Dedifferentiated amniotic fluid mesenchymal stem cell (primary cell): ENCODE measurements at regions not wholly inside any gene's neighbourhood (a gene's known extent, or its start where the extent isn't known, plus 50 kb on each side); places are given as distances from the start of the nearest gene placed in this dataset.
"Not testable (repeated sequence)": the region's sequence is repeated elsewhere in the genome, so short reads cannot be mapped to it uniquely, and the experiment has no call there.

Experiments used
- DNase-seq: peaks from one replicate; pipeline ENCODE4 v3.0.0-alpha.2; 2016; ENCODE audit errors: extremely low spot score

DNA sequence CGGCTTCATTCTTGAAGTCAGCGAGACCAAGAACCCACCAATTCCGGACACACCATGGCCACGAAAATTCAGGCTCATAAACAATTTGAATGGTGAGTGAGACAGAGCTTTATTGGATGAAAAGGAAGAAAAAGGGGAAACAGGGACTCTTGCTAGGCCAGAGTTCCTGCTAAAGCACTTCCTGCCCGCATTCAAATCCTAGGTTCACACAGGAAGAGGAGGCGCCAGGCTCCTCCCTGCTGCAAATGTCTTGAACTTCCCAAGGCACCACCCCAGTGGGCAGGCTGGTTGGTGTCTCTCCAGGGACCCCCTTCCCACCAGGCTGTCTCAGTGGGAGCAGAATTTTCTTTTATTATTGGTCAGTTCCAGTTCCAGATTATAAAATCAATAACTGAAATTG, 121.2 kb downstream of the FSCB start:
- no peak for DNase-seq

DNA sequence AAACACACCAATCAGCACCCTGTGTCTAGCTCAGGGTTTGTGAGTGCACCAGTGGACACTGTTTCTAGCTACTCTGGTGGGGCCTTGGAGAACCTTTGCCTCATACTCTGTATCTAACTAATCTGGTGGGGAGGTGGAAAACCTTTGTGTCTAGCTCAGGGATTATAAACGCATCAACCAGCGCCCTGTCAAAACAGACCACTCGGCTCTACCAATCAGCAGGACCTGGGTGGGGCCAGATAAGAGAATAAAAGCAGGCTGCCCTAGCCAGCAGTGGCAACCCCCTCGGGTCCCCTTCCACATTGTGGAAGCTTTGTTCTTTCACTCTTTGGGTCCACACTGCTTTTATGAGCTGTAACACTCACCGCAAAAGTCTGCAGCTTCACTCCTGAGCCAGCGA, 121.8 kb downstream of the FSCB start:
- DNase-seq: not testable (repeated sequence)

DNA sequence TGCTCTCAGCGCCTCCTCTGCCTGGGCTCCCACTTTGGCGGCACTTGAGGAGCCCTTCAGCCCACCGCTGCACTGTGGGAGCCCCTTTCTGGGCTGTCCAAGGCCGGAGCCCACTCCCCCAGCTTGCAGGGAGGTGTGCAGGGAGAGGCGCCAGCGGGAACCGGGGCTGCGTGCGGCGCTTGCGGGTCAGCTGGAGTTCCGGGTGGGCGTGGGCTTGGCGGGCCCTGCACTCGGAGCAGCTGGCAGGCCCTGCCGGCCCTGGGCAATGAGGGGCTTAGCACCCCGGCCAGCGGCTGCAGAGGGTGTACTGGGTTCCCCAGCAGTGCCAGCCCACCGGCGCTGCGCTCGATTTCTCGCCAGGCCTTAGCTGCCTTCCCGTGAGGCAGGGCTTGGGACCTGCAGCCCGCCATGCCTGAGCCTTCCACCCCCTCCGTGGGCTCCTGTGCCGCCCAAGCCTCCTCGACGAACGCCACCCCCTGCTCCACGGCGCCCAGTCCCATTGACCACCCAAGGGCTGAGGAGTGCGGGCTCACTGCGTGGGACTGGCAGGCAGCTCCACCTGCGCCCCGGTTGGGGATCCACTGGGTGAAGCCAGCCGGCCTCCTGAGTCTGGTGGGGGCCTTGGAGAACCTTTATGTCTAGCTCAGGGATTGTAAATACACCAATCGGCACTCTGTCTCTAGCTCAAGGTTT, 122.3 kb downstream of the FSCB start:
- DNase-seq: not testable (repeated sequence)

DNA sequence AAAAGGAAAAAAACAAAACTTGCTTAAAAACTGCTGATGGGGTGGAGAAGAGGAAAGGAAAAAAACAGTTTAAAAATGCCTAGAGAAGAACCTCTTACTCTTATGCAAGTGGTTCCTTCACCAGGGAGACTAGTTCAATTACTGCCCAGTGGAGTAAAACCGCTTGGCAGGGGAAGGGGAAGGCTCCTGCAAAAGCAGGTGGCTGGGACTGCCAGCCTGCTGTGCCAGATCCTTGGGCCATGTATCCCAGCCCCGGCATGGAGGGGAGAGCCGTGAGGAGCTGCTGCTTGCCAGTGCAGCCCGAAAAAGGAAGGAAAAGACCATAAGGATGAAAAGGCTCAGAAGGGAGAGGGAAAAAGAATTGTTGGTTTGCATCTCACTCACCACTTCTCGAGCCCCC, 123.0 kb downstream of the FSCB start:
- no peak for DNase-seq

DNA sequence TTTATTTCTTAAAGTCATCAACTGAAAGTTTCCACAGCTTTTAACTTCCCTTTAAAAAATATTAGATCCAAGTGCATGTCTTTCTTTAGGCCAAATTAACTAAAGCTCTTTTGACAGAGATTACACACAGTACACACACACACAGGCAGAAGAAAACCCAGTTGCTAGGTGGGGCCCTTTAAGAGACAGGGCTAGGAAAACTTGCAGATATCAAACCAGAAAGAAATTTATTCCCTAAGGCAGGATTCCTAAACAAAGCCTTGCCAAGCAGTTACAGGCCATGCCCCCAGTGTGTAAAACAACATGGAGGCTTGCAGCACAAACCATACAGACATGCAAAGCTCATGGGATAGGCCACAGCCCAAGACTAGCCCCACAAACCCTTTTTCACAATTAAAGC, 123.4 kb downstream of the FSCB start:
- DNase-seq: no peak

DNA sequence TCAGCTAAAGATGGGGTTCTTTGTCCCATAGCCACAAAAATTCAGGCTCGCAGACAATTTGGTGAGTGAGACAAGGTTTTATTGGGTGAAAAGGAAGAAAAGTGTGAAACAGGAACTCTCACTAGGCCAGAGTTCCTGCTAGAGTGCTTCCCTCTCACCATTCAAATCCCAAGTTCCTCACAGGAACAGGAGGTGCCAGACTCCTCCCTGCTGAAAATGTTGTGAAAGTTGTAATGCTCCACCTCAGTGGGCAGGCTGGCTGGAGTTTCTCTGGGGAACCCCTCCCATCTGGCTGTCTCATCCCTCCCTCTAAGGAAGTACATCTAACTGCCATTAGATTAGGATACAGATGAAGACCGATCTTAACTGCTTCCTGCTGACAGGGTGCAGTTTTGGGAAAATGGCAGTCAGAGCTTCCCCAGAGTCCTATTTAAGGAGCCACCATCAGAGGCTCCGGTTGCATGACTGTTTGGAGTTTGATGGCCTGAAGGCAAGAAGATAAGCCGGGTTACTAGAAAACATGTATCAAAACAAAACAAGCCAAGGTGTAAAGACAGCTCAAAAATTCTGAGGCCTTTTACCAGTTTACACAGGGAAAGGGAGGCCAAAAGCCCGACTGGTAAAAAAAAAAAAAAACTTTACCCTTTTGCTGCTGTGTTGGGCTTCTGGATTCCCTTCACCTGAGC, 127.6 kb downstream of the FSCB start:
- DNase-seq: no peak

DNA sequence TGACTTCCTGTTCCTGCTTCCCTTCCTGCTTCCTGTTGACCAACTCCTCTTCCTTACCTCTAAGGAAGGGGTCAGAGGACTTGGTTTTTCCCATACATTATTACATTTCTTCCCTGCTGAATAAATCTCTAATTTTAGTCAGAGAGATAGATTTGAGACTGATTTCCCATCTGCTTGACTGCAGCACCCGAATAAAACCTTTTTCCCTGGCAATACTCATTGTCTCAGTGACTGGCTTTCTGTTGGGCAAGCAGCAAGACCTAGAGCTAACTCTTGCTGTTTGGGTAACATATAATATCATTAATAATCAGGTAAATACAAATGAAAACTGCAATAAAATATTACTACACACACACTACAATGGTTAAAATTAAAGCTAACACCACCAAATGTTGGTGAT, 132.2 kb downstream of the FSCB start:
- no peak for DNase-seq

DNA sequence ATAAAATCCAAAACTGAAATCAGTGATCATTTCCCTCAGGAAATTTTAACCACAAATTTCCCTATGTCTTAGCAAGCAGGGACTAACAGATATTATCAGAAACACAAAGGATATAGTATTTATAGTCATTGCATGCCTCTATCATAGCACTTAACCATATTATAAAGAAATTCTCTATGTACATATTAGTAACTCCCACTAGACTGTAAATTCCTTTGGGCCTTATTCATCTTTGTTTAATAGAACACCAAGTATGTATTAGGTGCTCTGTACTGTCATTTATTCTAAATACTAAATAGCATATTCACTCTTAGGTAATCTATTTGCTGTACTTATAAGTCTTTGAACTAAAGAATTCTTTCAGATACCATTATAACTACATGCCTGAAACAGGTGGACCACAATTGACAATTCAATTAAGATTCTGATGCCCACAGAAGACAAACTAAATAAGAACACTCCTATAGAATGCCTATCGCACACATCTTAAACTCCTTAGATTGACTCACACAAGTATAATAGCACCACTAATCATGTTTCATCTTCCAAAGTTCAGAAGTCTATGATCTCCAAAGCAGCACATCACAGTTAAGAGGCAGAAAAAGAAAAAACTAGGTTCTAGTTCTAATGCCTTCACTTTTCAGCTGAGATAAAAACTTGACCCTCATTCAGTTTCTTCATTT, 134.1 kb downstream of the FSCB start:
- no peak for DNase-seq

DNA sequence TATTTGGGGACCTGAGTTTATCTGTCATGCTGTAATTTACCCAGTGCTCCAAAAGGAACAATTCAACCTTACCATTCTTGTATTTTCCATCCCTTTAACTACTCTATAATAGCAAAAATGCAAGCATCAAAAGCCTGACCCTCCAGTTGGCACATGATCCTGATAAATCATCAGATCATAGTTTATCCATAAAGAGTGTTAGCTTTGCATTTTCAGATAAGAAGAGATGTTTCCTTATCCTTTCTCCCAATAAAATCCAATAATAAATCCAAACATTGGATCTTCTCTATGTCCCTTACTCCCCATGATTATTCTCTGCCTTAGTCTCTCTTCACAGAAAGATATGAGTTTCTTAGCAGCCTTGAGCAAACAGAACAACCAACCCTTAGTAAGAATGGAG, 134.9 kb downstream of the FSCB start:
- DNase-seq: no peak

DNA sequence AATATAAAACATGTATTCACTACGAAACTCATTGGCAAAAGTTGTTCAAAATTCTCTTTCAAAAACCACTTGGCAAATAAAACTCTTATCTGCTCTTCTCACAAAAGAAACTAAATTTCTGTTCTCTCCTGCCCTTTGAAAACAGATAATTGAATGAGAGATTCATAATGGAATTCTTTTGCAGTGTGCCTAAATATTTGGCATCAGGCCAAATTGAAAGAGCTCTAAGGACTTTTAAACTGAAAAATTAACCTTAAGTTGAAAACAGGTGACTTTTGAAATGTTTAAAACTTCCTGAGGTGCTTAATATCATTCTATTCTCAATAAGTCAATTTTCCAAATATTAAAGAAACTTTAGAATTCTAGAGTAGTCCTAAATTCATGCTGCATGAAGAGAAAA, 136.4 kb downstream of the FSCB start:
- DNase-seq: no peak

DNA sequence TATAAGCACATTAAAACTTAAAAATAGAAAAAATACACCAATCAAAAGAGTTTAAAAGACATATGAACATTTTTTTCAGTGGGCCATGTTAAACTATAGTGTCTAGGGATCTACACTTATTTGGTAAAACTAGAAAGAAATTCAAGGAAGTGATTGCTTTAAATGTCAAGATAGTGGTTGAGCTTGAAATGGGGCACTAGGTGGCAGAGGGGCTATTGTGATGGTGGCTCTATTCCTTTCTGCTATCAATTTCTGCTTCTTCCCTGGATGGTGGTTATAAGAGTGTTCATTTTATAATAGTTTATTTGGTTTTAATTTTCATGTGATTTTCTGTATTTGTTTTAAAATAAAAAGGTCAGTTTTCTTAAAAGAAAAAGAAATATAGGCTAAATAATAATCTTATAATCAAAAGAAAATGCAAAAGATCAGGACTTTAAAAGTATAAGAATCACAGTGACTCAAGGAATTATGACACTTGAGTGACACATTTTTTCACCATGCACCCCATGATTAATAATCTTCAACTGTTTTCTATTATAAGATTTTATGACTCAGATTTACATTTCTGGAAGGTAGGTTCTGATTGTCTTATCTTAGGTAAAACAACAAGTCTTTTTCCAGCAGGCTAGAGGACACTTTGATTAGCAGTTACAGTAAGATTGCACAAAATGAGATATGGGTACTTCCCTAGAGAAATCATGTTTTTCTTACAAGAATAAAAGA, 137.5 kb downstream of the FSCB start:
- no peak for DNase-seq

DNA sequence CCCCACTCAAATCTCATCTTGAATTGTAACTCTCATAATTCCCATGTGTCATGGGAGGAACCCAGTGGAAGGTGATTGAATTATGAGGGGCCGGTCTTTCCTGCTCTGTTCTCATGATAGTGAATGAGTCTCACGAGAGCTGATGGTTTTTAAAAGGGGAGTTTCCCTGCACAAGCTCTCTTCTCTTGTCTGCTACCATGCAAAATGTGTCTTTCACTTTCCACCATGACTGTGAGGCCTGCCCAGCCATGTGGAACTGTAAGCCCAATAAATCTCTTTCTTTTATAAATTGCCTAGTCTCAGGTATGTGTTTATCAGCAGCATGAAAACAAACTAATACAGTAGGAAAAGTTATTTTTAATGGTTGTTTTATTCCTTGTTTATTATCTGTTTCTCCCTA, 146.0 kb downstream of the FSCB start:
- no peak for DNase-seq

DNA sequence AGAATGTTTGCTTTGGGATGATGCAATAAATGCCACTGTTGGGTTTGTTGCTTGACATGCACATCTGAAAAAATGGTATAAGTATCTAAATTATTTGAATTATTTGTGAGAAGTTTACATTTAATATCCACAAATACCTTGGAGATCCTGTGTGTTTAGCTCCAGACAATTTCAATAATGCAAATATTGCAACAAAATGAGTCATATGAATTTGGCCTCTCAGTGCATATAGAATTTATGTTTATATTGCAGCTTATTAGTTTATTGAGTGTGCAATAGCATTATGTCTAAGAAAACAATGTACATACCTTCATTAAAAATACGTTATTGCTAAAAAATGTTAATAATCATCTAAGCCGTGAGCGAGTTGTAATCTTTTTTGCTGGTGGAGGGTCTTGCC, 153.3 kb downstream of the FSCB start:
- no peak for DNase-seq

DNA sequence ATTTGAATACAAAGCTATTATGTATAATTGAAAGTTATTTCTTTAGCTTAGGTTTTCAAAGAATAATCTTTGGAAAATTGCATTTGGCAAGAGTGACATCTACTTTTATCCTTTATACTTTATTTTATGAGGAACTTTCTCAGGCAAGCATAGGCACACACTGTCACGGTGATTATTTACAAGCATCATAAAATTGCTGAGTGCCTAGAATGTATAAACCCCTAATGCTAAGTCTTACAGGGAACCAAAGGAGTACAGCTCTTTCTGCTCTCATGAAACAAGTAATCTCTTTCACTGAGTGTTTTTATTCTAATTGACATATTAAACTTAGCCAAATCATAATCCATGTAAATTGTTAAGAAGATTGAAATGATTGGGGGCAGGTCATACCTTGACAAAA, 154.9 kb downstream of the FSCB start:
- DNase-seq: no peak

DNA sequence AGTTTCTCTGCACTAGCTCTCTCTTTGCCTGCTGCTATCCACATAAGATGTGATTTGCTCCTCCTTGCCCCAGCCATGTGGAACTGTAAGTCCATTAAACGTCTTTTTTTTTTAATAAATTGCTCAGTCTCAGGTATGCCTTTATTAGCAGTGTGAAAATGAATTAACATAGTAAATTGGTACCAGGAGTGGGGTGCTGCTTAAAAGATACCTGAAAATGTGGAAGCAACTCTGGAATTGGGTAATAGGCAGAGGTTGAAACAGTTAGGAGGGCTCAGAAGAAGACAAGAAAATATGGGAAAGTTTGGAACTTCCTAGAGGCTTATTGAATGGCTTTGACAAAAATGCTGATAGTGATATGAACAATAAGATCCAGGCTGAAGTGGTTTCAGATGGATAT, 159.8 kb downstream of the FSCB start:
- no peak for DNase-seq

DNA sequence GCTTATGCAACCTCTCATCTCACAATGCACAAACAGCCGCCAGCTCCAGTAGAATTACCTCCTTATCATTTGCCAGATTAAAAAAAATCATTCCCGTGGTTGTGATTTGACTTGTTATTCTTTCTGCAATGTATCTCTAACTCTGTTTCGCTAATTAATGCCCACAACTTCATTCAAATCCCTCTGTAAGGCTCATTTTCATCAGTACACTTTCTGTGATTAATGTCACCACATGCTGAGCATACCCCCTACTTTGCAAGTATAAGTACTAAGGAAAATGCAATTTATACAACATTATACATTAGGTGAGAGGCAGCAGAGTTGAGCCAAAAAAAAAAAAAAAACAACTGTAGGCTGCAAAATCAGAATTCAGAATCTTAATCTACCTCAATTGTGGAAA, 166.0 kb downstream of the FSCB start:
- no peak for DNase-seq

DNA sequence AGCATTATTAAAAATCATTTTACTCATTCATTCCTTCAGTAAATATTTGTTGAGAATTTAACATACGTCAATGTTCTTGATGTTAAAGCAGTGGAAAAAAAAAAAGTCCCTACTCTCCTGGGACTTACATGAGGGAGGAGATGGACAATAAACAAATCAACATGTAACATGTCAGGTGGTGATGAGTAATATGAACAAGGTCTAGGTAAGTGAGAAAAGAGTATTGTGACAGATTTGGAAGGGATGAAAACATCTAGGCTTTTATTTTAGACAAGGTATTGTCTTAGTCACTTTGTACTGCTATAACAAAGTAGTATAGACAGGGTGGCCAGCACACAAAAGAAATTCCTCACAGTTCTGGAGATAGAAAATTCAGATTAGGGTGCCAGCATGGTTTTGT, 167.2 kb downstream of the FSCB start:
- no peak for DNase-seq

DNA sequence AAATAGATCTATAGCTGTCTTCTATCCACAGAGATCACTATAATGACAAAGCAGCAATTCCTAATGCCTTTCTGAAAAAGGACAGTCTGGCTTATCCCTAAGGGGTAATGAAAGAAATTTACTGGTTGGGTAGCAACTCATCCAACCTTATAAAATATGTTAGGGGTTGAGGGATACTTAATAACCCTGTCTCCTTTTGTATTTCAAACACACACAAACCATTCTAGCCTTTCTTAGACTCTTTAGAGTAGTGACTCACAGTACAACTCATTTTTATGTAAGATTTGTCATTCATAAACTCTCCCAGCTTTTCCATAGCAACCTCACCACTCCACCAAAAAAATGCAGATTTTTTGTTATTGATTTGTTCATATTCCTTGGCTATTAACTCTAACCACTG, 167.9 kb downstream of the FSCB start:
- no peak for DNase-seq

DNA sequence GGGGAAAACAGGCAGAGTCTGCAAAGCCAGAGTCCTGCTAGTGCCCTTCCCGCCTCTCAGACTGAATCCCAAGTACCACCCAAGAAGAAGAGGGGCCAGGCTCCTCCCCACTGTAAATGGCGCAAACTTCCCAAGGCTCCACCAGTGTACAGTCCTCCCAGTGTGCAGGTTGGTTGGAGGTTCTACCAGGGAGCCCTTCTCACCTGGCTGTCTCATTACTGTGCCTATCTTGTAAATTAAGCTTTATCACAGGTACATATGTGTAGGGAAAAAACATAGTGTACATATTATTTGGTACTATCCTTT, 189.7 kb downstream of the FSCB start:
- no peak for DNase-seq

DNA sequence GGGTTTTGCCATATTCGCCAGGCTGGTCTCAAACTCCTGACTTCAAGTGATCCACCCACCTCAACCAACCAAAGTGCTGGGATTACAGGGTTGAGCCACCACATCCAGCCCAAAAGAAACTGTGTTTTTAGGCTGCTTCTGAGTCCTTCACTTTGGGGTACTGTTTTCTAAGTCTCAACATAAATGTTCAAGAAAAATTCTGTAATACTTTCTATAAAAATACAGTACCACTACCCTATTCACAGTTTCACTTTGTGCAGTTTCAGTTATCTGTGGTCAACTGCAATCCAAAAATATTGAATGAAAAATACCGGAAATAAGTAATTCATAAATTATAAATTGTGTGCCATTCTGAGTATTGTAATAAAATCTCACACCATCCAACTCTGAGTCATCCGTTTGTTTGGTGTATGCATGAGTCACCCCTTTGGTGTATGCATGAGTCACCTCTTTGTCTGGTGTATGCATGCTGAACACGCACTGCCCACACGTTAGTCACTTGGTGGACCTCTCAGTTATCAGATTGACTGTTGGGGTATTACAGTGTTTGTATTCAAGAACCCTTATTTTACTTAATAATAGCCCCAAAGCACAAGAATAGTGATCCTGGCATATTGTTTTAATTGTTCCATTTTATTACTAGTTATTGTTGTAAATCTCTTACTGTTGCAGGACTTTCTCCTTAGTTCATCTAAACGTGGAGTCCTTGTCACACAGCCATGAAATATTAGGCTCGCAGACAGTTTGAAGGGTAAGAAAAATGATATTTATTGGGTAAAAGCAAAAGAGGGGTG, 190.2 kb downstream of the FSCB start:
- no peak for DNase-seq

DNA sequence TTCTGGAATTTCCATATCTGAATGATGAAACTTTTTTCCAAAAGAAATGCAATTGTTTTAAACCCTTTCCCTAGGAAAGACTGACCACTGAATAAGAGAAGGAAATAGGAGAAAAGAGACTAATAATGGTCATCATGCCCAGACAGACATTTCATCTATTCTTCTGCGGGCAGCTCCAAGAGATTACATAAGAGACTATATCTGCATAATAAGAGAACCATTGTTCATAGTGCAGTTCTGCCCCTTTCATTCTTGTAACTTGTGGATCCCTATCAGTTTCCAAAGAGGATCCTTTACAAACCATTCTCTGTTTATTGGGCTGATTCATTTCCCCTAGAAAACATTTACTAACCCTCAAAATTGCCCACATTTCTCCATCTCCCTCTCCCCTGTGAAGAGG, 197.8 kb downstream of the FSCB start:
- DNase-seq: no peak

DNA sequence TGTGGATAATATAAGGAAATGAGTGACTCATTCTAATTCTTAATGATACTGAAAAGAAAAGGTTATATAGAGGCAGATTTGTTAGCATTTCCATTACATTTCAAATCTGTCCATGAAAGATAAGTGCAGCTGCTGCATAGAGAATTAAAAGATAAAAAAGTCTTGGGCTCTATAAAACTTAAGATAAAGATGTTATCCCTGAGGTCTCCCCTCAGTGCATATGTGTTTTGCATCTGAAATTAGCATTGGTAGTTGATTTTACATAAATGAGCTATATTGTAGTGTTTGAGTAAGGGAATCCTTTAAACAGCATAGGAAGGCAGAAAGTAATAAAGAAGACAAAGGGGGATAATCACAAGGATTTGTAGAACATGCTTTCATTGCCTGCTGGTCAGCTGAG, 206.2 kb downstream of the FSCB start:
- no peak for DNase-seq
